MG63 (cell line): ENCODE measurements at regions not wholly inside any gene's neighbourhood (a gene's known extent, or its start where the extent isn't known, plus 50 kb on each side); places are given as distances from the start of the nearest gene placed in this dataset.
"Not testable (repeated sequence)": the region's sequence is repeated elsewhere in the genome, so short reads cannot be mapped to it uniquely, and the experiment has no call there.

ENCODE experiments used
- DNase-seq: peaks from one replicate; pipeline ENCODE4 v3.0.0-alpha.2; 2020
- H3K27me3 ChIP-seq: fragments of 250-450 bp; sonication (Bioruptor Pico); 2 replicates; pipeline ENCODE4 v1.5.1; 2020; ENCODE audit warnings: mild to moderate bottlenecking, moderate library complexity
- H3K36me3 ChIP-seq: fragments of 250-450 bp; sonication (Bioruptor Pico); 2 replicates; pipeline ENCODE4 v1.5.1; 2020; ENCODE audit warnings: mild to moderate bottlenecking, moderate library complexity
- H3K4me3 ChIP-seq: fragments of 250-450 bp; sonication (Bioruptor Pico); 2 replicates; pipeline ENCODE4 v1.5.1; 2020; ENCODE audit warnings: mild to moderate bottlenecking, moderate library complexity
- H3K9me3 ChIP-seq: fragments of 250-450 bp; sonication (Bioruptor Pico); 2 replicates; pipeline ENCODE4 v1.5.1; 2020; ENCODE audit warnings: mild to moderate bottlenecking, moderate library complexity

GRCh38 chr6:166253778-166254204 is 54.4 kb downstream of the PRR18 start:
- no peaks in the 10 kb centered on the region for H3K9me3 ChIP-seq
- peaks cover 9% of the 10 kb centered on the region; the same call in 1 of the 2 replicates for H3K27me3 ChIP-seq
- H3K4me3 ChIP-seq: no peak overlapping the region; the same call in 1 of the 2 replicates
- no peak for DNase-seq
- no peaks in the 10 kb centered on the region for H3K36me3 ChIP-seq

GRCh38 chr6:166253281-166253681 is 54.9 kb downstream of the PRR18 start:
- Histone ChIP-seq H3K36me3 (no peaks in the 10 kb centered on the region), H3K27me3 (peaks cover 9% of the 10 kb centered on the region; the same call in 1 of the 2 replicates), H3K4me3 (peak overlapping the region; percentile 38), H3K9me3 (no peaks in the 10 kb centered on the region)
- DNase-seq: peak; percentile 38

GRCh38 chr6:166252601-166253000 is 55.6 kb downstream of the PRR18 start:
- Histone ChIP-seq H3K4me3 (no peak overlapping the region), H3K27me3 (peaks cover 9% of the 10 kb centered on the region; the same call in 1 of the 2 replicates), H3K36me3 (no peaks in the 10 kb centered on the region), H3K9me3 (no peaks in the 10 kb centered on the region)
- DNase-seq: no peak

- Histone ChIP-seq H3K36me3 (no peaks in the 10 kb centered on the region), H3K9me3 (no peaks in the 10 kb centered on the region), H3K4me3 (no peak overlapping the region), H3K27me3 (peaks cover 9% of the 10 kb centered on the region; the same call in 1 of the 2 replicates)
- no peak for DNase-seq
Measured at GRCh38 chr6:166251655-166252054, 56.5 kb downstream of the PRR18 start.

- Histone ChIP-seq H3K27me3 (peaks cover 9% of the 10 kb centered on the region; the same call in 1 of the 2 replicates), H3K36me3 (no peaks in the 10 kb centered on the region), H3K9me3 (no peaks in the 10 kb centered on the region), H3K4me3 (no peak overlapping the region)
- DNase-seq: no peak
Measured at GRCh38 chr6:166251211-166251610, 57.0 kb downstream of the PRR18 start.

- H3K36me3 ChIP-seq, DNase-seq, H3K9me3 ChIP-seq: not testable (repeated sequence)
Measured at GRCh38 chr6:166249061-166249785, 59.0 kb downstream of the PRR18 start.

GRCh38 chr6:166245148-166245547 is 63.0 kb downstream of the PRR18 start:
- Histone ChIP-seq H3K4me3 (no peak overlapping the region), H3K36me3 (no peaks in the 10 kb centered on the region), H3K27me3 (no peaks in the 10 kb centered on the region), H3K9me3 (no peaks in the 10 kb centered on the region)
- no peak for DNase-seq

More at GRCh38 chr6:166249061-166249785, 59.0 kb downstream of the PRR18 start:
- H3K27me3 ChIP-seq, H3K4me3 ChIP-seq: not testable (repeated sequence)

GRCh38 chr6:166244353-166245045 is 63.7 kb downstream of the PRR18 start:
- Histone ChIP-seq H3K9me3 (no peaks in the 10 kb centered on the region), H3K36me3 (no peaks in the 10 kb centered on the region), H3K27me3 (no peaks in the 10 kb centered on the region), H3K4me3 (no peak overlapping the region)
- no peak for DNase-seq

- DNase-seq: no peak
- no peaks in the 10 kb centered on the region for H3K36me3 ChIP-seq
- H3K27me3 ChIP-seq: no peaks in the 10 kb centered on the region
- H3K9me3 ChIP-seq: no peaks in the 10 kb centered on the region
- no peak overlapping the region for H3K4me3 ChIP-seq
Measured at GRCh38 chr6:166242888-166243287, 65.3 kb downstream of the PRR18 start.

- Histone ChIP-seq H3K4me3 (no peak overlapping the region), H3K9me3 (no peaks in the 10 kb centered on the region), H3K27me3 (no peaks in the 10 kb centered on the region), H3K36me3 (no peaks in the 10 kb centered on the region)
- DNase-seq: no peak
Measured at GRCh38 chr6:166241974-166242373, 66.2 kb downstream of the PRR18 start.

- Histone ChIP-seq H3K4me3 (no peak overlapping the region), H3K36me3 (no peaks in the 10 kb centered on the region), H3K27me3 (no peaks in the 10 kb centered on the region), H3K9me3 (no peaks in the 10 kb centered on the region)
- no peak for DNase-seq
Measured at GRCh38 chr6:166240889-166241288, 67.3 kb downstream of the PRR18 start.

GRCh38 chr6:166237617-166238016 is 70.0 kb upstream of the TBXT start:
- H3K4me3 ChIP-seq: no peak overlapping the region
- no peak for DNase-seq
- no peaks in the 10 kb centered on the region for H3K36me3 ChIP-seq
- H3K9me3 ChIP-seq: no peaks in the 10 kb centered on the region
- no peaks in the 10 kb centered on the region for H3K27me3 ChIP-seq

GRCh38 chr6:166236596-166236995 is 68.9 kb upstream of the TBXT start:
- no peaks in the 10 kb centered on the region for H3K36me3 ChIP-seq

GRCh38 chr6:166235666-166236292 is 68.1 kb upstream of the TBXT start:
- no peak for DNase-seq
- Histone ChIP-seq H3K27me3 (no peaks in the 10 kb centered on the region), H3K36me3 (no peaks in the 10 kb centered on the region)

More at GRCh38 chr6:166236596-166236995, 68.9 kb upstream of the TBXT start:
- DNase-seq: no peak
- no peaks in the 10 kb centered on the region for H3K9me3 ChIP-seq
- no peak overlapping the region for H3K4me3 ChIP-seq
- no peaks in the 10 kb centered on the region for H3K27me3 ChIP-seq

GRCh38 chr6:166231181-166231580 is 63.5 kb upstream of the TBXT start:
- not testable (repeated sequence) for H3K36me3 ChIP-seq, H3K9me3 ChIP-seq, DNase-seq, H3K27me3 ChIP-seq, H3K4me3 ChIP-seq

More at GRCh38 chr6:166235666-166236292, 68.1 kb upstream of the TBXT start:
- H3K9me3 ChIP-seq: no peaks in the 10 kb centered on the region
- H3K4me3 ChIP-seq: no peak overlapping the region

- no peak for DNase-seq
- no peak overlapping the region for H3K4me3 ChIP-seq
- no peaks in the 10 kb centered on the region for H3K9me3 ChIP-seq
- H3K36me3 ChIP-seq: no peaks in the 10 kb centered on the region
- no peaks in the 10 kb centered on the region for H3K27me3 ChIP-seq
Measured at GRCh38 chr6:166228839-166229528, 61.3 kb upstream of the TBXT start.

- Histone ChIP-seq H3K4me3 (no peak overlapping the region), H3K9me3 (no peaks in the 10 kb centered on the region), H3K36me3 (no peaks in the 10 kb centered on the region), H3K27me3 (no peaks in the 10 kb centered on the region)
- DNase-seq: no peak
Measured at GRCh38 chr6:166228425-166228824, 60.8 kb upstream of the TBXT start.
